Calu3 (cell line): ENCODE measurements at regions not wholly inside any gene's neighbourhood (a gene's known extent, or its start where the extent isn't known, plus 50 kb on each side); places are given as distances from the start of the nearest gene placed in this dataset.

ENCODE experiments used
- BruUV-seq: library from RNA; stranded (reverse); fragments of 400-500 nt; replicated peaks from 2 replicates; lab custom pipeline; 2021; lab: Mats Ljungman, UMichigan
- CTCF ChIA-PET: fragments of 300-600 bp; sonication (Branson Sonifier 250); formaldehyde crosslinking; loops from one replicate; lab custom pipeline; 2022; ENCODE audit warnings: antibody characterized with exemption; lab: Charles Lee
- DNase-seq: peaks from one replicate; pipeline ENCODE4 v3.0.0; 2022
- H3K27ac Mint-ChIP-seq: one replicate; pipeline ENCODE4 v1.8.0; 2022; ENCODE audit warnings: mixed read lengths; ENCODE audit not compliant: unreplicated experiment
- H3K27me3 Mint-ChIP-seq: one replicate; pipeline ENCODE4 v1.8.0; 2022; ENCODE audit warnings: mixed read lengths; ENCODE audit not compliant: unreplicated experiment
- H3K36me3 Mint-ChIP-seq: one replicate; pipeline ENCODE4 v1.8.0; 2022; ENCODE audit warnings: mild to moderate bottlenecking, moderate library complexity, mixed read lengths; ENCODE audit not compliant: insufficient read depth, unreplicated experiment
- H3K4me1 Mint-ChIP-seq: one replicate; pipeline ENCODE4 v1.8.0; 2022; ENCODE audit warnings: mild to moderate bottlenecking, low read depth, mixed read lengths; ENCODE audit not compliant: unreplicated experiment
- H3K4me3 Mint-ChIP-seq: one replicate; pipeline ENCODE4 v1.8.0; 2022; ENCODE audit warnings: mild to moderate bottlenecking, low read depth, moderate library complexity, mixed read lengths; ENCODE audit not compliant: unreplicated experiment
- H3K9me3 Mint-ChIP-seq: one replicate; pipeline ENCODE4 v1.8.0; 2022; ENCODE audit warnings: low read depth, mixed read lengths; ENCODE audit not compliant: unreplicated experiment
- CTCF ChIP-seq: fragments of 200-600 bp; IDR thresholded peaks from one replicate; pipeline ENCODE4 v1.8.0; 2022; ENCODE audit warnings: antibody characterized with exemption; ENCODE audit not compliant: unreplicated experiment
- intact Hi-C: fragments of 100-400 bp; cut with micrococcal nuclease; formaldehyde crosslinking; loops from one replicate; pipeline ENCODE4 v1.10.0; 2022; ENCODE audit not compliant: unreplicated experiment

GRCh38 chr2:12341215-12341614 is 375.5 kb upstream of the TRIB2 start:
- TF ChIP-seq CTCF, result no peak
- H3K27me3 Mint-ChIP-seq, result no peaks in the 10 kb centered on the region
- no peaks in the 10 kb centered on the region for H3K4me1 Mint-ChIP-seq
- no TSS peak for BruUV-seq
- CTCF ChIA-PET, result interaction anchor here (0.6 kb wide), 1 partner anchor 368 kb away, joined by 3 read pairs; no protein-coding TSS in a partner anchor
- intact Hi-C loops, result no loop called here
- no peaks in the 10 kb centered on the region for H3K36me3 Mint-ChIP-seq
- DNase-seq, result no peak
- no peak overlapping the region for H3K27ac Mint-ChIP-seq
- H3K4me3 Mint-ChIP-seq, result no peak overlapping the region
- H3K9me3 Mint-ChIP-seq, result peaks cover 8% of the 10 kb centered on the region

GRCh38 chr2:12341920-12342319 is 374.8 kb upstream of the TRIB2 start:
- no TSS peak for BruUV-seq
- Mint-ChIP-seq H3K4me1 (no peaks in the 10 kb centered on the region), H3K27ac (no peak overlapping the region), H3K9me3 (peaks cover 8% of the 10 kb centered on the region), H3K27me3 (no peaks in the 10 kb centered on the region), H3K4me3 (no peak overlapping the region), H3K36me3 (no peaks in the 10 kb centered on the region)
- no peak for DNase-seq
- no peak for TF ChIP-seq CTCF
- CTCF ChIA-PET, result no interaction called here
- intact Hi-C loops, result no loop called here

GRCh38 chr2:12343141-12343540 is 373.6 kb upstream of the TRIB2 start:
- CTCF ChIA-PET, result no interaction called here
- H3K27me3 Mint-ChIP-seq, result no peaks in the 10 kb centered on the region
- no peaks in the 10 kb centered on the region for H3K4me1 Mint-ChIP-seq
- H3K36me3 Mint-ChIP-seq, result no peaks in the 10 kb centered on the region
- DNase-seq, result no peak
- BruUV-seq, result no TSS peak
- no peak overlapping the region for H3K4me3 Mint-ChIP-seq
- intact Hi-C loops, result no loop called here
- no peak overlapping the region for H3K27ac Mint-ChIP-seq
- TF ChIP-seq CTCF, result no peak
- peaks cover 6% of the 10 kb centered on the region for H3K9me3 Mint-ChIP-seq

- CTCF ChIA-PET, result no interaction called here
Observed at GRCh38 chr2:12347066-12347493, 369.7 kb upstream of the TRIB2 start.

More at GRCh38 chr2:12347066-12347493, 369.7 kb upstream of the TRIB2 start:
- TF ChIP-seq CTCF, result no peak
- Mint-ChIP-seq H3K9me3 (peaks cover 6% of the 10 kb centered on the region), H3K27ac (no peak overlapping the region), H3K4me1 (no peaks in the 10 kb centered on the region), H3K36me3 (no peaks in the 10 kb centered on the region), H3K27me3 (no peaks in the 10 kb centered on the region), H3K4me3 (no peak overlapping the region)
- no peak for DNase-seq
- BruUV-seq, result no TSS peak
- intact Hi-C loops, result no loop called here
